CD4-positive, alpha-beta memory T cell (primary cell): ENCODE measurements at regions not wholly inside any gene's neighbourhood (a gene's known extent, or its start where the extent isn't known, plus 50 kb on each side); places are given as distances from the start of the nearest gene placed in this dataset.

Source experiments
- CTCF ChIA-PET: fragments of 350-600 bp; sonication (Branson Sonifier 250); formaldehyde crosslinking; loops from one replicate; lab custom pipeline; 2021; ENCODE audit warnings: inconsistent platforms; ENCODE audit not compliant: partially characterized antibody; lab: Charles Lee
- POLR2A ChIA-PET: fragments of 350-600 bp; sonication (Branson Sonifier 250); formaldehyde crosslinking; loops from one replicate; lab custom pipeline; 2021; ENCODE audit not compliant: partially characterized antibody; lab: Charles Lee
- DNase-seq, 5 donors: peaks; one replicate each; pipeline versions ENCODE4 v3.0.0 to v3.0.0-alpha.2; 2020 to 2022; ENCODE audit warnings: mixed read lengths in 1 of 5
- H3K27ac ChIP-seq: one replicate; pipeline ENCODE4 v1.7.0; 2013; ENCODE audit warnings: low read depth, low read length
- H3K27me3 ChIP-seq: 2 replicates; pipeline ENCODE4 v1.7.0; 2013; ENCODE audit warnings: mild to moderate bottlenecking, low read length, moderate library complexity; ENCODE audit not compliant: insufficient read depth
- H3K36me3 ChIP-seq: 2 replicates; pipeline ENCODE4 v1.7.0; 2013; ENCODE audit warnings: mild to moderate bottlenecking, low read length, moderate library complexity; ENCODE audit not compliant: insufficient read depth
- H3K4me1 ChIP-seq: 2 replicates; pipeline ENCODE4 v1.7.0; 2013; ENCODE audit warnings: mild to moderate bottlenecking, low read length, moderate library complexity; ENCODE audit not compliant: insufficient read depth
- H3K4me3 ChIP-seq, 2 donors: one replicate each; pipeline ENCODE4 v1.7.0; 2013; ENCODE audit warnings: low read length in 2 of 2, mild to moderate bottlenecking in 1 of 2
- H3K9me3 ChIP-seq, 2 donors: one replicate each; pipeline ENCODE4 v1.7.0; 2013; ENCODE audit warnings: low read length in 2 of 2, control low read depth in 1 of 2; ENCODE audit not compliant: control insufficient read depth in 1 of 2
- H3K27ac Mint-ChIP-seq, 7 donors: one replicate each; pipeline ENCODE4 v1.8.0; 2020 to 2021; ENCODE audit warnings: mixed read lengths in 7 of 7, mild to moderate bottlenecking in 6 of 7, inconsistent platforms in 3 of 7, moderate library complexity in 3 of 7
- H3K27me3 Mint-ChIP-seq, 2 donors: one replicate each; pipeline ENCODE4 v1.8.0; 2020 to 2021; ENCODE audit warnings: mixed read lengths in 2 of 2
- H3K36me3 Mint-ChIP-seq, 2 donors: one replicate each; pipeline ENCODE4 v1.8.0; 2020 to 2021; ENCODE audit warnings: mixed read lengths in 2 of 2, inconsistent platforms in 1 of 2, mild to moderate bottlenecking in 1 of 2
- H3K4me1 Mint-ChIP-seq, 4 donors: one replicate each; pipeline ENCODE4 v1.8.0; 2020 to 2021; ENCODE audit warnings: mixed read lengths in 4 of 4, mild to moderate bottlenecking in 1 of 4
- H3K4me3 Mint-ChIP-seq, 8 donors: one replicate each; pipeline ENCODE4 v1.8.0; 2020 to 2021; ENCODE audit warnings: mixed read lengths in 8 of 8, mild to moderate bottlenecking in 7 of 8, moderate library complexity in 6 of 8, inconsistent platforms in 3 of 8
- H3K9me3 Mint-ChIP-seq, 8 donors: one replicate each; pipeline ENCODE4 v1.8.0; 2020 to 2021; ENCODE audit warnings: mixed read lengths in 8 of 8, mild to moderate bottlenecking in 5 of 8, inconsistent platforms in 3 of 8, moderate library complexity in 1 of 8
- intact Hi-C: fragments of 100-400 bp; cut with micrococcal nuclease; formaldehyde crosslinking; loops from one replicate; pipeline ENCODE4 v1.15.1; 2023

GRCh38 chr17:79433379-79433778 is 177.5 kb downstream of the RBFOX3 start:
- Mint-ChIP-seq H3K27me3 (peaks cover 8 to 11% of the 10 kb centered on the region in 2 donors), H3K4me1 (no peaks in the 10 kb centered on the region), H3K27ac (no peak overlapping the region), H3K9me3 (peaks cover 0 to 2% (median 0%) of the 10 kb centered on the region in 8 donors), H3K4me3 (no peak overlapping the region), H3K36me3 (no peaks in the 10 kb centered on the region)
- no peak for DNase-seq
- no peak overlapping the region for H3K27ac ChIP-seq
- H3K27me3 ChIP-seq: no peaks in the 10 kb centered on the region
- no peaks in the 10 kb centered on the region for H3K9me3 ChIP-seq
- ChIA-PET POLR2A (no interaction called here), CTCF (no interaction called here)
- H3K4me3 ChIP-seq: no peak overlapping the region
- intact Hi-C loops: no loop called here
- H3K36me3 ChIP-seq: no peaks in the 10 kb centered on the region
- no peaks in the 10 kb centered on the region for H3K4me1 ChIP-seq

GRCh38 chr17:79431175-79431574 is 179.7 kb downstream of the RBFOX3 start:
- ChIA-PET CTCF (interaction anchor here (1.5 kb wide), 1 partner anchor 30 kb away, joined by 3 read pairs; no protein-coding TSS in a partner anchor), POLR2A (no interaction called here)
- no peak overlapping the region for H3K4me3 ChIP-seq
- intact Hi-C loops: no loop called here
- H3K27me3 Mint-ChIP-seq: peaks cover 10% of the 10 kb centered on the region in 2 donors
- H3K4me3 Mint-ChIP-seq: no peak overlapping the region
- peaks cover 0 to 2% (median 0%) of the 10 kb centered on the region in 8 donors for H3K9me3 Mint-ChIP-seq
- H3K36me3 Mint-ChIP-seq: no peaks in the 10 kb centered on the region
- no peaks in the 10 kb centered on the region for H3K4me1 Mint-ChIP-seq
- no peak for DNase-seq
- H3K27me3 ChIP-seq: no peaks in the 10 kb centered on the region
- no peak overlapping the region for H3K27ac Mint-ChIP-seq
- H3K9me3 ChIP-seq: no peaks in the 10 kb centered on the region
- no peak overlapping the region for H3K27ac ChIP-seq
- H3K4me1 ChIP-seq: no peaks in the 10 kb centered on the region
- no peaks in the 10 kb centered on the region for H3K36me3 ChIP-seq

GRCh38 chr17:79429864-79430494 is 180.9 kb downstream of the RBFOX3 start:
- H3K27ac Mint-ChIP-seq: no peak overlapping the region
- H3K4me3 Mint-ChIP-seq: no peak overlapping the region
- no peaks in the 10 kb centered on the region for H3K4me1 Mint-ChIP-seq
- DNase-seq: no peak
- H3K36me3 ChIP-seq: no peaks in the 10 kb centered on the region
- peaks cover 0 to 2% (median 0%) of the 10 kb centered on the region in 8 donors for H3K9me3 Mint-ChIP-seq
- H3K4me1 ChIP-seq: no peaks in the 10 kb centered on the region
- intact Hi-C loops: no loop called here
- H3K36me3 Mint-ChIP-seq: no peaks in the 10 kb centered on the region
- CTCF ChIA-PET: no interaction called here
- POLR2A ChIA-PET: no interaction called here
- H3K27me3 ChIP-seq: no peaks in the 10 kb centered on the region
- no peaks in the 10 kb centered on the region for H3K9me3 ChIP-seq
- H3K27me3 Mint-ChIP-seq: peaks cover 10 to 16% of the 10 kb centered on the region in 2 donors
- H3K27ac ChIP-seq: no peak overlapping the region
- H3K4me3 ChIP-seq: no peak overlapping the region

GRCh38 chr17:79428988-79429387 is 181.9 kb downstream of the RBFOX3 start:
- Histone ChIP-seq H3K27me3 (no peaks in the 10 kb centered on the region), H3K36me3 (no peaks in the 10 kb centered on the region), H3K27ac (no peak overlapping the region), H3K4me1 (no peaks in the 10 kb centered on the region), H3K9me3 (no peaks in the 10 kb centered on the region), H3K4me3 (no peak overlapping the region)
- no peak overlapping the region for H3K4me3 Mint-ChIP-seq
- ChIA-PET POLR2A (no interaction called here), CTCF (no interaction called here)
- H3K9me3 Mint-ChIP-seq: peaks cover 0 to 2% (median 0%) of the 10 kb centered on the region in 8 donors
- no peaks in the 10 kb centered on the region for H3K4me1 Mint-ChIP-seq
- intact Hi-C loops: no loop called here
- H3K36me3 Mint-ChIP-seq: no peaks in the 10 kb centered on the region
- no peak for DNase-seq
- peaks cover 10 to 19% of the 10 kb centered on the region in 2 donors for H3K27me3 Mint-ChIP-seq
- H3K27ac Mint-ChIP-seq: no peak overlapping the region

- H3K36me3 Mint-ChIP-seq: no peaks in the 10 kb centered on the region
- Histone ChIP-seq H3K36me3 (no peaks in the 10 kb centered on the region), H3K27ac (no peak overlapping the region), H3K9me3 (no peaks in the 10 kb centered on the region), H3K4me1 (no peaks in the 10 kb centered on the region), H3K27me3 (no peaks in the 10 kb centered on the region), H3K4me3 (no peak overlapping the region)
- H3K4me1 Mint-ChIP-seq: no peaks in the 10 kb centered on the region
- CTCF ChIA-PET: interaction anchor here (1.2 kb wide), 1 partner anchor 27 kb away, joined by 3 read pairs; no protein-coding TSS in a partner anchor
- H3K27ac Mint-ChIP-seq: no peak overlapping the region
- no peaks in the 10 kb centered on the region for H3K9me3 Mint-ChIP-seq
- peaks cover 8 to 19% of the 10 kb centered on the region in 2 donors for H3K27me3 Mint-ChIP-seq
- POLR2A ChIA-PET: no interaction called here
- intact Hi-C loops: no loop called here
- no peak for DNase-seq
- no peak overlapping the region for H3K4me3 Mint-ChIP-seq
These were observed 183.0 kb downstream of the RBFOX3 start for GRCh38 chr17:79427621-79428539.

GRCh38 chr17:79425686-79426085 is 185.2 kb downstream of the RBFOX3 start:
- intact Hi-C loops: no loop called here
- Histone ChIP-seq H3K27me3 (no peaks in the 10 kb centered on the region), H3K36me3 (no peaks in the 10 kb centered on the region), H3K27ac (no peak overlapping the region), H3K4me1 (no peaks in the 10 kb centered on the region), H3K9me3 (no peaks in the 10 kb centered on the region), H3K4me3 (no peak overlapping the region)
- H3K9me3 Mint-ChIP-seq: no peaks in the 10 kb centered on the region
- no peak overlapping the region for H3K4me3 Mint-ChIP-seq
- CTCF ChIA-PET: no interaction called here
- no peaks in the 10 kb centered on the region for H3K36me3 Mint-ChIP-seq
- no peaks in the 10 kb centered on the region for H3K4me1 Mint-ChIP-seq
- DNase-seq: no peak
- H3K27ac Mint-ChIP-seq: no peak overlapping the region
- peaks cover 4 to 19% of the 10 kb centered on the region in 2 donors for H3K27me3 Mint-ChIP-seq
- POLR2A ChIA-PET: no interaction called here

GRCh38 chr17:79424471-79425185 is 186.2 kb downstream of the RBFOX3 start:
- H3K27me3 ChIP-seq: no peaks in the 10 kb centered on the region
- no peak overlapping the region for H3K27ac ChIP-seq
- no peak overlapping the region for H3K4me3 ChIP-seq
- H3K4me1 Mint-ChIP-seq: no peaks in the 10 kb centered on the region
- no peaks in the 10 kb centered on the region for H3K9me3 Mint-ChIP-seq
- ChIA-PET CTCF (no interaction called here), POLR2A (no interaction called here)
- H3K9me3 ChIP-seq: no peaks in the 10 kb centered on the region
- no peak for DNase-seq
- H3K36me3 Mint-ChIP-seq: no peaks in the 10 kb centered on the region
- no peaks in the 10 kb centered on the region for H3K4me1 ChIP-seq
- H3K36me3 ChIP-seq: no peaks in the 10 kb centered on the region
- H3K4me3 Mint-ChIP-seq: no peak overlapping the region
- intact Hi-C loops: no loop called here
- peaks cover 4 to 19% of the 10 kb centered on the region in 2 donors for H3K27me3 Mint-ChIP-seq
- H3K27ac Mint-ChIP-seq: peak overlapping the region in 1 of 7 donors; percentile 80
